ENCODE measurements at regions not wholly inside any gene's neighbourhood (a gene's known extent, or its start where the extent isn't known, plus 50 kb on each side); places are given as distances from the start of the nearest gene placed in this dataset.

DNA sequence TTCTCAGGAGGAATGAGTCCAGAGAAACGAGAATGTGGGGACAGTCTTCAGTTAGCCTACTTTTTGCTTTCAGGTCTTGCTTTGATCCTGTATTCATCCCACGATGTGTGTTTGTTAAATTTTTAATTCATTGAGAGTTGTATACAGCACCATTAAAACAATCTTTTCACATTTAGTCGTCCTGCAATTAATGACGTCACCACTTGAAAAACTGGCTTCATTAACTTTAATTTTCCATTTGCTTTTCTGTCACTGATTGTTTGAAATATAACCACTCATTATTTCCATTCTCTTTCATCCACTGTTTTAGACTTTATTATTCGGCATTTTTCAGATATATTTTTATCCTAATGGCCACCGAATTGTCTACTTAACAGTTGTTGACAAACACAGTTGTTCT lies 146.9 kb downstream of the TFEC start:
- TF ChIP-seq, protein P1, sequence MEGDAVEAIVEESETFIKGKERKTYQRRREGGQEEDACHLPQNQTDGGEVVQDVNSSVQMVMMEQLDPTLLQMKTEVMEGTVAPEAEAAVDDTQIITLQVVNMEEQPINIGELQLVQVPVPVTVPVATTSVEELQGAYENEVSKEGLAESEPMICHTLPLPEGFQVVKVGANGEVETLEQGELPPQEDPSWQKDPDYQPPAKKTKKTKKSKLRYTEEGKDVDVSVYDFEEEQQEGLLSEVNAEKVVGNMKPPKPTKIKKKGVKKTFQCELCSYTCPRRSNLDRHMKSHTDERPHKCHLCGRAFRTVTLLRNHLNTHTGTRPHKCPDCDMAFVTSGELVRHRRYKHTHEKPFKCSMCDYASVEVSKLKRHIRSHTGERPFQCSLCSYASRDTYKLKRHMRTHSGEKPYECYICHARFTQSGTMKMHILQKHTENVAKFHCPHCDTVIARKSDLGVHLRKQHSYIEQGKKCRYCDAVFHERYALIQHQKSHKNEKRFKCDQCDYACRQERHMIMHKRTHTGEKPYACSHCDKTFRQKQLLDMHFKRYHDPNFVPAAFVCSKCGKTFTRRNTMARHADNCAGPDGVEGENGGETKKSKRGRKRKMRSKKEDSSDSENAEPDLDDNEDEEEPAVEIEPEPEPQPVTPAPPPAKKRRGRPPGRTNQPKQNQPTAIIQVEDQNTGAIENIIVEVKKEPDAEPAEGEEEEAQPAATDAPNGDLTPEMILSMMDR (IDR thresholded peaks at IDR 0.05; ENCODE audit: insufficient read depth, missing control alignments): no peak
- FAIRE-seq: no peak
- DNase-seq (ENCODE audit: insufficient read length, low spot score): no peak

DNA sequence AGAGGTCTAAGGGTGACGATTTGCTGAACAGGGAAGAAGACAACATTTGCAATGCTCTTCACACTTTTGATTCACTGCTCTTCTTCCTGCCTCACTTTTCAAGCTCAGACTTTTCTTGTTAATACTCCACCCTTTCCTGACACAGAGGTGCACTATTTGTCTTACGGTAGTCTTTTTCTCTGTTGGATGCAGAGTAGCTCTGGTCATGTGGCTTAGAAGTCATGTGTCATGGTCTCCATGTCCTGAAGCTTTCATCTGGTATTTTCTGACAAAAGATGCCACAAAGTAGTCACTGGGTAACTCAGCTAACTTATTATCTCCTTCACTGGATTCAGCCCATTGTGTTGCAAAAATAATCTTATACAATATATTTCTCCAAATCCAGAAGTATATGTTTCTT lies 149.1 kb downstream of the TFEC start:
- FAIRE-seq (no peak), DNase-seq (ENCODE audit: insufficient read length, low spot score) (no peak)

DNA sequence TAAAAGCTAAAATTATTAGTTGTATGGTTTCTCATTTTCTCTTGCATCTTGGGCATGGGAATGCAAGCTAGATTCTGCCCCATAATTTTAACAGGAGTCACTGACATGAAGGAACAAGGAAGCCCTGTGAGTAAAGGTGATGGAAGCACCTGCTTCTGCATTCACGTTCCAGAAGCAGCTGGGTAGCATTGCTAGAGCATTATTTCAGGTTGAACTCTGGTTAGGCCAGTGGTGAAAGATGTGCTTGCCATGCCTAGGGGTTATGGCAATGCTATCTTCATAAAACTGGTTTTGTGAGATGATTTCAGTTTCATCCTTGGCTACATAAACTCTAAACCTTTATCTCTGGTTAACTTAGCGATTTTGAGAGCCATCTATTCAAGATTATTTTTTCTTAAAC lies 151.4 kb downstream of the TFEC start:
- DNase-seq (ENCODE audit: insufficient read length, low spot score) (no peak), FAIRE-seq (no peak)
- TF ChIP-seq, protein P1 (IDR thresholded peaks at IDR 0.05; ENCODE audit: insufficient read depth, missing control alignments): no peak

More for the DNA sequence above, 149.1 kb downstream of the TFEC start:
- TF ChIP-seq, protein P1 (IDR thresholded peaks at IDR 0.05; ENCODE audit: insufficient read depth, missing control alignments): no peak

DNA sequence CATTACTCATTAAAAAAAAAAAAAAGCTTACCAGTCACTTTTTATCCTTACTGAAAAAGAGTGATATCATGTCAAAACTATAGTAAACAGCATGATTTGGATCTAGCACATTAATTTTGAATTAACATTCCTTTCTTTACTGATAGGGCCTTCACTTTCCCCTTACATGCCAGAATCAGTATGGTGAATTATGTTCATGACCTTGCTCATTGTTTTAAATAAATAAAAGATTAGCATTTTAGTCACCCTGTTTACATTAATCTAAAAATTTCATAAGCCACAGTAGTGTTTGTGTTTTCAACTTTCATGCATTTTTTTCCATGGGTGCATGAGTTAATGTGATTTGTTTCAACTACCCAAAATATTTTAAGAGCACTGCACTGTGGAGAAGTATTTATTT lies 160.8 kb downstream of the TFEC start:
- FAIRE-seq (no peak), DNase-seq (ENCODE audit: insufficient read length, low spot score) (no peak)
- TF ChIP-seq, protein P1 (IDR thresholded peaks at IDR 0.05; ENCODE audit: insufficient read depth, missing control alignments): no peak

DNA sequence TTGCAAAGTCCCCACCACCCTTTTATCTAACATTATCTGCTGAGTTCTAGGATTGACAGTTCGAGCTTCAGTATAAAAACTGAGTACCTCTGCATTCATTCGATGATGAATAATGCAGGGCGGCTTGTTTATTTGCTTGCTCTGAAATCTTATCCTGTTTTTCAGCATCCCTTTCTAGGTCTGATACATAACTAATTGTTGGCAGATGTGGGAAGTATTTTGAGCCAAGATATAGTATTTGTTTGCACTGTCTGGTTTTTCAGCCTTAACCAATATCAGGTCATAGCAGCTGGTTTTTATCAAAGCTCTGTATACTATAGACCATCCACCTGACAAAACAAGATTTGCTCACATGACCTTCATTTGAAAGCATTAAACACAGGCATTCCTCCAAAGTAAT lies 161.4 kb downstream of the TFEC start:
- FAIRE-seq (no peak), DNase-seq (ENCODE audit: insufficient read length, low spot score) (no peak)
- TF ChIP-seq, protein P1 (IDR thresholded peaks at IDR 0.05; ENCODE audit: insufficient read depth, missing control alignments): no peak

DNA sequence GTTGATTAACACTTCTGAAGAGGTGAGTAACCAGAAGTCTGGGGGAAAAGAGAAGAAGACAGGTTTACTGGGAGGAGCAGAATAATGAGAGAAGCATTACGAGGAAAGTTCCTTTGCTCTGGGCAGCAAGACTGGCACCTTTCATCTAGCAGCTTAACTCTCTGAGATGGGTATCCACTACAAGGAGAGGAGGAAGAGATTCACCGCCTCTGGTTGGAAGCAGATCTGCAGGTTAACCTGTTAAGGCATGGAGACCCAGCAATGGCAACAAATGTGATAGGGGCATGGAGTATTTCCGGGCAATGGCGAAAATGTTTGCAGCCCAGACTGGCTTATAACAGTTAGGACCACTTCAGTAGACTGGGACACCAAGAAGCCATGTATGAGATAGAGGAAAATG lies 162.2 kb downstream of the TFEC start:
- TF ChIP-seq, protein P1 (IDR thresholded peaks at IDR 0.05; ENCODE audit: insufficient read depth, missing control alignments): no peak
- DNase-seq (ENCODE audit: insufficient read length, low spot score) (no peak), FAIRE-seq (no peak)

DNA sequence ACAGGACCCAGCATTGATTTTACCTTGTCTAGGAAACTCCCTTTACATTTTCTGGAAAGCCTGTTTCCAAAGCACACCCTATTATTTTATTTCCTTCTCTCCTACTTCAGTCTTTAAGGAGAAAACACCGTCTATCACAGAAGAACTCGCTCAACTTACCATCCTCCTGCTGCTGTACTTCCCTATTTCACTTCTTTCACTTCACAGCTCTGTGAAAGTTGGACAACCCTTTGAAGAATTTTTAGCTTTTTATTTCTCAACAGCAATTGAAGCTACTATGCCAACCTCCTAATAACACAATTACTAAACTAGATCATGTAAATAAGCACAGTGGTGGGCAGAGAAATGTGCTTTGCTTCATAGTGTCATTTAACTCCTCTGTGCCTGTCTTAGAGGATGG lies 166.5 kb downstream of the TFEC start:
- DNase-seq (ENCODE audit: insufficient read length, low spot score): no peak

More for the DNA sequence above, 166.5 kb downstream of the TFEC start:
- no peak for FAIRE-seq
- TF ChIP-seq, protein P1 (IDR thresholded peaks at IDR 0.05; ENCODE audit: insufficient read depth, missing control alignments): no peak
